HFFc6 (cell line): ENCODE measurements at regions not wholly inside any gene's neighbourhood (a gene's known extent, or its start where the extent isn't known, plus 50 kb on each side); places are given as distances from the start of the nearest gene placed in this dataset.

Experiments
- DNase-seq: peaks from one replicate; pipeline ENCODE4 v3.0.0-alpha.2; 2018
- H3K27ac Mint-ChIP-seq: 2 replicates; pipeline ENCODE4 v1.8.0; 2020; ENCODE audit warnings: mild to moderate bottlenecking, mixed read lengths
- H3K27me3 Mint-ChIP-seq: 2 replicates; pipeline ENCODE4 v1.8.0; 2021; ENCODE audit warnings: mild to moderate bottlenecking, moderate library complexity, mixed read lengths; ENCODE audit not compliant: insufficient read depth
- H3K36me3 Mint-ChIP-seq: 2 replicates; pipeline ENCODE4 v1.8.0; 2021; ENCODE audit warnings: low read depth, mixed read lengths
- H3K4me1 Mint-ChIP-seq: 2 replicates; pipeline ENCODE4 v1.8.0; 2020; ENCODE audit warnings: low read depth, mixed read lengths
- H3K4me3 Mint-ChIP-seq: 2 replicates; pipeline ENCODE4 v1.8.0; 2020; ENCODE audit warnings: mild to moderate bottlenecking, moderate library complexity, mixed read lengths
- H3K9me3 Mint-ChIP-seq: 2 replicates; pipeline ENCODE4 v1.8.0; 2020; ENCODE audit warnings: mild to moderate bottlenecking, mixed read lengths
- CTCF ChIP-seq: fragments of 200-600 bp; sonication (generic); IDR thresholded peaks from 2 replicates; pipeline ENCODE4 v1.5.0; 2021; ENCODE audit warnings: antibody characterized with exemption, mild to moderate bottlenecking

- Mint-ChIP-seq H3K4me3 (no peak overlapping the region), H3K4me1 (no peaks in the 10 kb centered on the region), H3K36me3 (no peaks in the 10 kb centered on the region), H3K9me3 (peaks cover 9% of the 10 kb centered on the region; the same call in 1 of the 2 replicates), H3K27ac (no peak overlapping the region), H3K27me3 (no peaks in the 10 kb centered on the region)
- DNase-seq = no peak
- TF ChIP-seq CTCF = no peak
These were observed 762.0 kb downstream of the GBE1 start for GRCh38 chr3:80999481-80999880.

- H3K4me3 Mint-ChIP-seq = no peak overlapping the region
- no peak for DNase-seq
- H3K36me3 Mint-ChIP-seq = no peaks in the 10 kb centered on the region
- H3K27ac Mint-ChIP-seq = no peak overlapping the region
- H3K27me3 Mint-ChIP-seq = no peaks in the 10 kb centered on the region
- no peaks in the 10 kb centered on the region for H3K4me1 Mint-ChIP-seq
- TF ChIP-seq CTCF = no peak
- H3K9me3 Mint-ChIP-seq = peaks cover 15% of the 10 kb centered on the region
These were observed 763.4 kb downstream of the GBE1 start for GRCh38 chr3:80998022-80998421.

GRCh38 chr3:80997622-80998021, 763.8 kb downstream of the GBE1 start:
- Mint-ChIP-seq H3K27me3 (no peaks in the 10 kb centered on the region), H3K4me1 (no peaks in the 10 kb centered on the region), H3K9me3 (peaks cover 19% of the 10 kb centered on the region), H3K36me3 (no peaks in the 10 kb centered on the region), H3K27ac (no peak overlapping the region), H3K4me3 (no peak overlapping the region)
- no peak for DNase-seq
- no peak for TF ChIP-seq CTCF

GRCh38 chr3:80994767-80995166, 766.7 kb downstream of the GBE1 start:
- no peak for TF ChIP-seq CTCF
- no peak for DNase-seq
- H3K4me1 Mint-ChIP-seq = no peaks in the 10 kb centered on the region
- no peaks in the 10 kb centered on the region; the same call in 1 of the 2 replicates for H3K27me3 Mint-ChIP-seq
- H3K4me3 Mint-ChIP-seq = no peak overlapping the region
- no peak overlapping the region for H3K27ac Mint-ChIP-seq
- H3K36me3 Mint-ChIP-seq = no peaks in the 10 kb centered on the region
- H3K9me3 Mint-ChIP-seq = peaks cover 27% of the 10 kb centered on the region

GRCh38 chr3:80994085-80994665, 767.3 kb downstream of the GBE1 start:
- Mint-ChIP-seq H3K36me3 (no peaks in the 10 kb centered on the region), H3K4me1 (no peaks in the 10 kb centered on the region), H3K27me3 (no peaks in the 10 kb centered on the region; the same call in 1 of the 2 replicates), H3K4me3 (no peak overlapping the region), H3K9me3 (peaks cover 24% of the 10 kb centered on the region), H3K27ac (no peak overlapping the region)
- DNase-seq = no peak
- no peak for TF ChIP-seq CTCF
